ENCODE measurements at regions not wholly inside any gene's neighbourhood (a gene's known extent, or its start where the extent isn't known, plus 50 kb on each side); places are given as distances from the start of the nearest gene placed in this dataset.

DNA sequence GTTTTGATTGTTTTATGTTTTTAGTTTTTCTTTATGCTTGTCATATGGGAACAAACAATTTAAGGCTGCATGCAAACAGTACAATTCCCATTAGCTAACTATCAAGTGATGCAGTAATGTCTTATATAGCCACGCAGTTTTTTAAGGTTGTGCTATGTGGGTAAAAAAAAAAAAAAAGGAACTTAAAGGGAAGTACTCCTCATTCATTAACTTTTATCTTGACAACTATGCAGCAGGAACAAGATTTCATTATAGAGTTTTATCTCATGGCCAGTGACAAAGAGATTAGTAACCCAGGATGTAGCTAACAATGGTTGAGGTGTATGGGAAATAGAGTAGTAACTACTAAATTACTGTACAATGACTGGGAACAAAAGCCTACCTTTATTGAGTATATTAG, 1008.2 kb upstream of the CDH9 start:
- no peaks in the 10 kb centered on the region for H3K9me3 ChIP-seq (ENCODE audit: control insufficient read depth, insufficient read depth, low read depth, low read length)
- H3K27ac ChIP-seq (ENCODE audit: insufficient read depth, low read length) = no peak overlapping the region
- TF ChIP-seq EZH2 (IDR thresholded peaks at IDR 0.05; ENCODE audit: low read length, missing control alignments) = no peak
- TF ChIP-seq, protein P1, sequence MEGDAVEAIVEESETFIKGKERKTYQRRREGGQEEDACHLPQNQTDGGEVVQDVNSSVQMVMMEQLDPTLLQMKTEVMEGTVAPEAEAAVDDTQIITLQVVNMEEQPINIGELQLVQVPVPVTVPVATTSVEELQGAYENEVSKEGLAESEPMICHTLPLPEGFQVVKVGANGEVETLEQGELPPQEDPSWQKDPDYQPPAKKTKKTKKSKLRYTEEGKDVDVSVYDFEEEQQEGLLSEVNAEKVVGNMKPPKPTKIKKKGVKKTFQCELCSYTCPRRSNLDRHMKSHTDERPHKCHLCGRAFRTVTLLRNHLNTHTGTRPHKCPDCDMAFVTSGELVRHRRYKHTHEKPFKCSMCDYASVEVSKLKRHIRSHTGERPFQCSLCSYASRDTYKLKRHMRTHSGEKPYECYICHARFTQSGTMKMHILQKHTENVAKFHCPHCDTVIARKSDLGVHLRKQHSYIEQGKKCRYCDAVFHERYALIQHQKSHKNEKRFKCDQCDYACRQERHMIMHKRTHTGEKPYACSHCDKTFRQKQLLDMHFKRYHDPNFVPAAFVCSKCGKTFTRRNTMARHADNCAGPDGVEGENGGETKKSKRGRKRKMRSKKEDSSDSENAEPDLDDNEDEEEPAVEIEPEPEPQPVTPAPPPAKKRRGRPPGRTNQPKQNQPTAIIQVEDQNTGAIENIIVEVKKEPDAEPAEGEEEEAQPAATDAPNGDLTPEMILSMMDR (conservative IDR thresholded peaks at IDR 0.05 in 1 of 2, IDR thresholded peaks at IDR 0.05 in 1 of 2; ENCODE audit: low read depth in 1 of 2, low read length in 2 of 2) = no peak
- no peaks in the 10 kb centered on the region for H3K36me3 ChIP-seq (ENCODE audit: control insufficient read depth, insufficient read depth, low read length)
- H3K4me1 ChIP-seq (ENCODE audit: control insufficient read depth, extremely low read depth, insufficient read depth, low read length) = no peaks in the 10 kb centered on the region
- no peaks in the 10 kb centered on the region for H3K79me2 ChIP-seq (ENCODE audit: control insufficient read depth, insufficient read depth, low read length)
- H3K4me3 ChIP-seq (replicated peaks in 1 of 4; ENCODE audit: control extremely low read depth in 1 of 4, insufficient read depth in 1 of 4, low read depth in 3 of 4, low read length in 4 of 4) = no peak overlapping the region
- no peaks in the 10 kb centered on the region for H4K20me1 ChIP-seq (ENCODE audit: control insufficient read depth, extremely low read depth, insufficient read depth, low read length)
- H3K4me2 ChIP-seq (ENCODE audit: extremely low read depth, insufficient read depth, low read length) = no peak overlapping the region
- no peak overlapping the region for H3K9ac ChIP-seq (ENCODE audit: insufficient read depth, low read length)
- DNase-seq (ENCODE audit: low read depth in 2 of 2) = peak in 1 of 2 donors; percentile 1
- H2AFZ ChIP-seq (ENCODE audit: low read length) = no peak overlapping the region
- H3K27me3 ChIP-seq (ENCODE audit: control insufficient read depth, insufficient read depth, low read length) = no peaks in the 10 kb centered on the region

- H2AFZ ChIP-seq (ENCODE audit: low read length) = no peak overlapping the region
- H3K9me3 ChIP-seq (ENCODE audit: control insufficient read depth, insufficient read depth, low read depth, low read length) = no peaks in the 10 kb centered on the region
- H3K4me3 ChIP-seq (replicated peaks in 1 of 4; ENCODE audit: control extremely low read depth in 1 of 4, insufficient read depth in 1 of 4, low read depth in 3 of 4, low read length in 4 of 4) = no peak overlapping the region
- no peaks in the 10 kb centered on the region for H3K79me2 ChIP-seq (ENCODE audit: control insufficient read depth, insufficient read depth, low read length)
- DNase-seq (ENCODE audit: low read depth in 2 of 2) = no peak
- no peaks in the 10 kb centered on the region for H3K27me3 ChIP-seq (ENCODE audit: control insufficient read depth, insufficient read depth, low read length)
- no peak overlapping the region for H3K27ac ChIP-seq (ENCODE audit: insufficient read depth, low read length)
- no peak for TF ChIP-seq EZH2 (IDR thresholded peaks at IDR 0.05; ENCODE audit: low read length, missing control alignments)
- TF ChIP-seq, protein P1 (conservative IDR thresholded peaks at IDR 0.05 in 1 of 2, IDR thresholded peaks at IDR 0.05 in 1 of 2; ENCODE audit: low read depth in 1 of 2, low read length in 2 of 2) = no peak
- no peaks in the 10 kb centered on the region for H4K20me1 ChIP-seq (ENCODE audit: control insufficient read depth, extremely low read depth, insufficient read depth, low read length)
- no peak overlapping the region for H3K4me2 ChIP-seq (ENCODE audit: extremely low read depth, insufficient read depth, low read length)
- no peak overlapping the region for H3K9ac ChIP-seq (ENCODE audit: insufficient read depth, low read length)
- no peaks in the 10 kb centered on the region for H3K36me3 ChIP-seq (ENCODE audit: control insufficient read depth, insufficient read depth, low read length)
- H3K4me1 ChIP-seq (ENCODE audit: control insufficient read depth, extremely low read depth, insufficient read depth, low read length) = no peaks in the 10 kb centered on the region
Observed at GRCh38 chr5:28027851-28028250, 989.5 kb upstream of the CDH9 start.

DNA sequence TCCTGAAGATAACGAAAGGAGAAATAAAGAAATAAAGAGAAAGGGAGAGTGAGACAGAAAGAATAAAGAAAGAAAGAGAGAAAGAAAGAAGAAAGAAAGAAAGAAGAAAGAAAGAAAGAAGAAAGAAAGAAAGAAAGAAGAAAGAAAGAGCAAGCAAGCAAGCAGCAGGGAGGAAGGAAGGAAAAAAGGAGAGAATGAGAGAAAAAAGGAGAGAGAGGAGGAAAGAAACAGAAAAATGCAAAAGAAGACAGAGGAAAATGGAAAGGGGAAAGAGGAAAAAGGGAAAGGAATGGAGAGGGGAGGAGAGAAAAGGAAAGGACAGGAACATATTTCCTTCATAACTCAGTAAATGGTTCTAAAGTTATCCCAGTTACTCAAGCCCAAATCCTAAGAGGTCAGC, 978.8 kb upstream of the CDH9 start:
- no peaks in the 10 kb centered on the region for H3K36me3 ChIP-seq (ENCODE audit: control insufficient read depth, insufficient read depth, low read length)
- no peak for DNase-seq (ENCODE audit: low read depth in 2 of 2)
- H3K27ac ChIP-seq (ENCODE audit: insufficient read depth, low read length) = no peak overlapping the region
- H3K79me2 ChIP-seq (ENCODE audit: control insufficient read depth, insufficient read depth, low read length) = no peaks in the 10 kb centered on the region
- no peak overlapping the region for H3K4me3 ChIP-seq (replicated peaks in 1 of 4; ENCODE audit: control extremely low read depth in 1 of 4, insufficient read depth in 1 of 4, low read depth in 3 of 4, low read length in 4 of 4)
- TF ChIP-seq EZH2 (IDR thresholded peaks at IDR 0.05; ENCODE audit: low read length, missing control alignments) = no peak
- TF ChIP-seq, protein P1 (conservative IDR thresholded peaks at IDR 0.05 in 1 of 2, IDR thresholded peaks at IDR 0.05 in 1 of 2; ENCODE audit: low read depth in 1 of 2, low read length in 2 of 2) = no peak
- H3K4me2 ChIP-seq (ENCODE audit: extremely low read depth, insufficient read depth, low read length) = no peak overlapping the region
- H3K9ac ChIP-seq (ENCODE audit: insufficient read depth, low read length) = no peak overlapping the region
- no peaks in the 10 kb centered on the region for H3K9me3 ChIP-seq (ENCODE audit: control insufficient read depth, insufficient read depth, low read depth, low read length)
- no peak overlapping the region for H2AFZ ChIP-seq (ENCODE audit: low read length)
- no peaks in the 10 kb centered on the region for H3K4me1 ChIP-seq (ENCODE audit: control insufficient read depth, extremely low read depth, insufficient read depth, low read length)
- H4K20me1 ChIP-seq (ENCODE audit: control insufficient read depth, extremely low read depth, insufficient read depth, low read length) = no peaks in the 10 kb centered on the region
- H3K27me3 ChIP-seq (ENCODE audit: control insufficient read depth, insufficient read depth, low read length) = no peaks in the 10 kb centered on the region

All from fibroblast of lung (primary cell).